Fibroblast of villous mesenchyme (primary cell): ENCODE measurements at regions not wholly inside any gene's neighbourhood (a gene's known extent, or its start where the extent isn't known, plus 50 kb on each side); places are given as distances from the start of the nearest gene placed in this dataset.

ENCODE experiments used
- DNase-seq: peaks from one replicate; pipeline ENCODE4 v3.0.0-alpha.2; 2010; ENCODE audit warnings: low read depth
- H3K4me3 ChIP-seq: 2 replicates; pipeline ENCODE4 v1.5.1; 2011; ENCODE audit warnings: low read depth, mild to moderate bottlenecking, low read length
- CTCF ChIP-seq: IDR thresholded peaks from 2 replicates; pipeline ENCODE4 v1.5.1; 2012; ENCODE audit warnings: low read depth, mild to moderate bottlenecking, low read length; ENCODE audit not compliant: insufficient read depth

- DNase-seq: no peak
- no peak overlapping the region for H3K4me3 ChIP-seq
Observed at GRCh38 chr10:4672201-4672600, 153.8 kb upstream of the AKR1E2 start.

GRCh38 chr10:4671451-4672145 lies 154.4 kb upstream of the AKR1E2 start:
- no peak overlapping the region for H3K4me3 ChIP-seq
- TF ChIP-seq CTCF: no peak
- DNase-seq: no peak

More at GRCh38 chr10:4672201-4672600, 153.8 kb upstream of the AKR1E2 start:
- no peak for TF ChIP-seq CTCF

- DNase-seq: no peak
- no peak for TF ChIP-seq CTCF
- H3K4me3 ChIP-seq: no peak overlapping the region
Observed at GRCh38 chr10:4670737-4671136, 155.3 kb upstream of the AKR1E2 start.

GRCh38 chr10:4669585-4669984 lies 156.4 kb upstream of the AKR1E2 start:
- H3K4me3 ChIP-seq: no peak overlapping the region
- TF ChIP-seq CTCF: no peak
- DNase-seq: no peak

- TF ChIP-seq CTCF: no peak
- peak overlapping the region; percentile 10 for H3K4me3 ChIP-seq
- peak; percentile 100 for DNase-seq
Observed at GRCh38 chr10:4663162-4663992, 162.6 kb upstream of the AKR1E2 start.

GRCh38 chr10:4662576-4663161 lies 163.3 kb upstream of the AKR1E2 start:
- peak overlapping the region; percentile 10 for H3K4me3 ChIP-seq
- no peak for TF ChIP-seq CTCF
- peak; percentile 73 for DNase-seq
